Activated CD4-positive, alpha-beta T cell treated with anti-CD3 and anti-CD28 coated beads, Interleukin-2, amount 50 U/mL, for 24 hours (primary cell): ENCODE measurements at regions not wholly inside any gene's neighbourhood (a gene's known extent, or its start where the extent isn't known, plus 50 kb on each side); places are given as distances from the start of the nearest gene placed in this dataset.
"Not testable (repeated sequence)": the region's sequence is repeated elsewhere in the genome, so short reads cannot be mapped to it uniquely, and the experiment has no call there.

Source experiments
- DNase-seq, 2 donors: peaks; one replicate each; pipeline ENCODE4 v3.0.0-alpha.2; 2020; ENCODE audit warnings: low read depth in 1 of 2, low spot score in 1 of 2

GRCh38 chr10:45117940-45118339, 117.2 kb downstream of the ZNF22 start:
- not testable (repeated sequence) for DNase-seq

- no peak for DNase-seq
These were observed 118.2 kb downstream of the ZNF22 start for GRCh38 chr10:45118929-45119328.

GRCh38 chr10:45122180-45122860, 121.6 kb downstream of the ZNF22 start:
- DNase-seq = not testable (repeated sequence)

- no peak for DNase-seq
These were observed 134.9 kb downstream of the ZNF22 start for GRCh38 chr10:45135443-45136198.

GRCh38 chr10:45136256-45136655, 135.5 kb downstream of the ZNF22 start:
- no peak for DNase-seq

- no peak for DNase-seq
These were observed 143.8 kb downstream of the ZNF22 start for GRCh38 chr10:45144326-45145070.

GRCh38 chr10:45145143-45145542, 144.4 kb downstream of the ZNF22 start:
- DNase-seq = not testable (repeated sequence)

GRCh38 chr10:45147000-45147399, 146.3 kb downstream of the ZNF22 start:
- DNase-seq = no peak

- DNase-seq = no peak
These were observed 150.3 kb downstream of the ZNF22 start for GRCh38 chr10:45150997-45151396.

GRCh38 chr10:45151467-45152214, 150.9 kb downstream of the ZNF22 start:
- DNase-seq = no peak

GRCh38 chr10:45152726-45153125, 152.0 kb downstream of the ZNF22 start:
- no peak for DNase-seq

GRCh38 chr10:45154502-45154901, 153.8 kb downstream of the ZNF22 start:
- no peak for DNase-seq

GRCh38 chr10:45155784-45156183, 155.1 kb downstream of the ZNF22 start:
- DNase-seq = no peak

GRCh38 chr10:45160271-45160670, 155.1 kb downstream of the OR13A1 start:
- no peak for DNase-seq

- DNase-seq = no peak
These were observed 152.0 kb downstream of the OR13A1 start for GRCh38 chr10:45163315-45163975.

- not testable (repeated sequence) for DNase-seq
These were observed 139.8 kb downstream of the OR13A1 start for GRCh38 chr10:45175520-45176118.

- no peak for DNase-seq
These were observed 135.7 kb downstream of the OR13A1 start for GRCh38 chr10:45179691-45180090.

- DNase-seq = no peak
These were observed 134.9 kb downstream of the OR13A1 start for GRCh38 chr10:45180507-45180906.

- no peak for DNase-seq
These were observed 134.2 kb downstream of the OR13A1 start for GRCh38 chr10:45180946-45181875.
